Astrocyte (in vitro differentiated cells and primary cell): ENCODE measurements at regions not wholly inside any gene's neighbourhood (a gene's known extent, or its start where the extent isn't known, plus 50 kb on each side); places are given as distances from the start of the nearest gene placed in this dataset.

ENCODE experiments used
- DNase-seq: peaks from one replicate; pipeline ENCODE4 v3.0.0-alpha.2; 2010; ENCODE audit warnings: low read depth
- FAIRE-seq: peaks from 2 replicates; lab custom pipeline; 2011; peaks lifted over from hg19 to GRCh38; lab: Jason Lieb, UNC
- H2AFZ ChIP-seq: 2 replicates; pipeline ENCODE4 v1.6.0; 2012; ENCODE audit warnings: low read depth, low read length, inconsistent platforms
- H3K27ac ChIP-seq: 2 replicates; pipeline ENCODE4 v1.5.1; 2011; ENCODE audit warnings: low read depth, low read length, inconsistent platforms
- H3K27me3 ChIP-seq: 2 replicates; pipeline ENCODE4 v1.6.0; 2011; ENCODE audit warnings: low read length, inconsistent platforms; ENCODE audit not compliant: insufficient read depth
- H3K36me3 ChIP-seq: 2 replicates; pipeline ENCODE4 v1.5.1; 2011; ENCODE audit warnings: low read length, inconsistent platforms; ENCODE audit not compliant: insufficient read depth
- H3K4me1 ChIP-seq: 2 replicates; pipeline ENCODE4 v1.5.1; 2011; ENCODE audit warnings: low read length, inconsistent platforms; ENCODE audit not compliant: insufficient read depth
- H3K4me2 ChIP-seq: 2 replicates; pipeline ENCODE4 v1.6.0; 2012; ENCODE audit warnings: low read length, inconsistent platforms
- H3K4me3 ChIP-seq: 2 replicates; pipeline ENCODE4 v1.5.1; 2011; ENCODE audit warnings: low read depth, mild to moderate bottlenecking, low read length, inconsistent platforms; ENCODE audit not compliant: insufficient read depth
- H3K79me2 ChIP-seq: 2 replicates; pipeline ENCODE4 v1.6.0; 2012; ENCODE audit warnings: mild to moderate bottlenecking, low read length, inconsistent platforms; ENCODE audit not compliant: insufficient read depth
- H3K9ac ChIP-seq: 2 replicates; pipeline ENCODE4 v1.6.0; 2012; ENCODE audit warnings: mild to moderate bottlenecking, low read length, inconsistent platforms
- H3K9me3 ChIP-seq: 2 replicates; pipeline ENCODE4 v1.5.1; 2012; ENCODE audit warnings: low read depth, mild to moderate bottlenecking, low read length, inconsistent platforms; ENCODE audit not compliant: insufficient read depth
- H4K20me1 ChIP-seq: 2 replicates; pipeline ENCODE4 v1.6.0; 2012; ENCODE audit warnings: low read length, inconsistent platforms; ENCODE audit not compliant: insufficient read depth
- H3K27ac Mint-ChIP-seq: one replicate; pipeline ENCODE4 v1.8.0; 2021; ENCODE audit warnings: mild to moderate bottlenecking, mixed read lengths; ENCODE audit not compliant: unreplicated experiment
- H3K27me3 Mint-ChIP-seq: one replicate; pipeline ENCODE4 v1.8.0; 2021; ENCODE audit warnings: low read depth, mixed read lengths; ENCODE audit not compliant: unreplicated experiment
- H3K36me3 Mint-ChIP-seq: one replicate; pipeline ENCODE4 v1.8.0; 2021; ENCODE audit warnings: low read depth, mixed read lengths; ENCODE audit not compliant: unreplicated experiment
- H3K4me1 Mint-ChIP-seq: one replicate; pipeline ENCODE4 v1.8.0; 2021; ENCODE audit warnings: low read depth, mixed read lengths; ENCODE audit not compliant: unreplicated experiment
- H3K4me3 Mint-ChIP-seq: one replicate; pipeline ENCODE4 v1.8.0; 2021; ENCODE audit warnings: mild to moderate bottlenecking, moderate library complexity, mixed read lengths; ENCODE audit not compliant: unreplicated experiment
- H3K9me3 Mint-ChIP-seq: one replicate; pipeline ENCODE4 v1.8.0; 2021; ENCODE audit warnings: mild to moderate bottlenecking, mixed read lengths; ENCODE audit not compliant: unreplicated experiment
- EZH2 ChIP-seq: IDR thresholded peaks from 2 replicates; pipeline ENCODE4 v1.6.1; 2012; ENCODE audit warnings: mild to moderate bottlenecking, low read length, inconsistent platforms; ENCODE audit not compliant: insufficient read depth
- TF ChIP-seq, protein P1 (sequence below): IDR thresholded peaks from 2 replicates; pipeline ENCODE4 v1.5.1; 2011; ENCODE audit warnings: low read depth, mild to moderate bottlenecking, inconsistent platforms, low read length, moderate library complexity; ENCODE audit not compliant: insufficient read depth

DNA sequence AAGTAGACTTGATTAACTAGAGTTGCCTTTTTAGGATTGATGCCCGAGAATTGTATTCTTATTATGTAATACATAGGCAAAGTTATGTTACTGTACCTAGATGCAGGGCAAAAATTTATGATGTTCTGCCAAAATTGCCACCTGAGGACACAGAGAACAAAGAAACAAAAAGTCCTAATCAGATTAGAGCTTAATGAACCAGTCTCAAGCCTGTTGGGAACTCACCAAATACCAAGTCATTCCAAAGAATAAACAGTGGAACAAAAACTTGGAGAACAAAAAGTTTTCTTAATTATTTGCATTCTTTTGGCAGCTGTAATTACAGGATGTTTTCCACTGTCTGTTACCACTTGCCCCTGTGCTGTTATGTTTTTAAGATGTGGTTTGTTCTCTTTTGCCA lies 154.7 kb upstream of the SGK1 start:
- Histone ChIP-seq H4K20me1 (no peaks in the 10 kb centered on the region), H3K9ac (no peak overlapping the region), H3K4me1 (peaks cover 3% of the 10 kb centered on the region), H3K79me2 (no peaks in the 10 kb centered on the region), H3K27me3 (no peaks in the 10 kb centered on the region), H3K9me3 (no peaks in the 10 kb centered on the region), H3K36me3 (no peaks in the 10 kb centered on the region), H3K27ac (no peak overlapping the region), H3K4me3 (no peak overlapping the region), H3K4me2 (no peak overlapping the region), H2AFZ (no peak overlapping the region)
- TF ChIP-seq, protein P1, sequence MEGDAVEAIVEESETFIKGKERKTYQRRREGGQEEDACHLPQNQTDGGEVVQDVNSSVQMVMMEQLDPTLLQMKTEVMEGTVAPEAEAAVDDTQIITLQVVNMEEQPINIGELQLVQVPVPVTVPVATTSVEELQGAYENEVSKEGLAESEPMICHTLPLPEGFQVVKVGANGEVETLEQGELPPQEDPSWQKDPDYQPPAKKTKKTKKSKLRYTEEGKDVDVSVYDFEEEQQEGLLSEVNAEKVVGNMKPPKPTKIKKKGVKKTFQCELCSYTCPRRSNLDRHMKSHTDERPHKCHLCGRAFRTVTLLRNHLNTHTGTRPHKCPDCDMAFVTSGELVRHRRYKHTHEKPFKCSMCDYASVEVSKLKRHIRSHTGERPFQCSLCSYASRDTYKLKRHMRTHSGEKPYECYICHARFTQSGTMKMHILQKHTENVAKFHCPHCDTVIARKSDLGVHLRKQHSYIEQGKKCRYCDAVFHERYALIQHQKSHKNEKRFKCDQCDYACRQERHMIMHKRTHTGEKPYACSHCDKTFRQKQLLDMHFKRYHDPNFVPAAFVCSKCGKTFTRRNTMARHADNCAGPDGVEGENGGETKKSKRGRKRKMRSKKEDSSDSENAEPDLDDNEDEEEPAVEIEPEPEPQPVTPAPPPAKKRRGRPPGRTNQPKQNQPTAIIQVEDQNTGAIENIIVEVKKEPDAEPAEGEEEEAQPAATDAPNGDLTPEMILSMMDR, result no peak
- no peak for TF ChIP-seq EZH2
- no peak overlapping the region for H3K4me3 Mint-ChIP-seq
- no peak overlapping the region for H3K27ac Mint-ChIP-seq
- DNase-seq (no peak), FAIRE-seq (no peak)
- H3K36me3 Mint-ChIP-seq, result no peaks in the 10 kb centered on the region
- peaks cover 8% of the 10 kb centered on the region for H3K4me1 Mint-ChIP-seq
- H3K27me3 Mint-ChIP-seq, result no peaks in the 10 kb centered on the region
- H3K9me3 Mint-ChIP-seq, result no peaks in the 10 kb centered on the region

DNA sequence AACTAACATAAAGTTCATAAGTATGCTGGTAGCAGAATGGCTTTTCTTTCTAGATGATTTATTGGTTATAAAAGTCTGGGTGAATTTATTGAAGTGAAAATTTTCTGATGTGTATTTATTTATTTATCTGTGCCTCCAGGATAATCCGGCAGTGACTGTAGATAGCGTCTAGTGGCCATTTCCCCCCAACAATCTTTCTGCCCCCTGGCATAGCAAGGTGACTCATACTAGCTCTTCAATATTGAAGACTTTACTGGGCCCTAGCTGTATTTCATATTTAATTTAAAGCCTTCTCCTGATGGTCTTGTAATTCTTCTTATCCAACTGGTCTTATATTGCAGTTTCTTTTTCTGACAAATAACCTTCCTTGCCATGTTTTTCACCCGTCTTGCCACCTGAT lies 154.1 kb upstream of the SGK1 start:
- Histone ChIP-seq H3K4me1 (peaks cover 6% of the 10 kb centered on the region), H2AFZ (no peak overlapping the region), H3K27ac (no peak overlapping the region), H3K4me3 (no peak overlapping the region), H3K27me3 (no peaks in the 10 kb centered on the region), H3K9me3 (no peaks in the 10 kb centered on the region), H3K4me2 (no peak overlapping the region), H3K9ac (no peak overlapping the region), H4K20me1 (no peaks in the 10 kb centered on the region), H3K79me2 (no peaks in the 10 kb centered on the region), H3K36me3 (no peaks in the 10 kb centered on the region)
- TF ChIP-seq, protein P1, result no peak
- no peak for TF ChIP-seq EZH2
- DNase-seq (no peak), FAIRE-seq (no peak)
- Mint-ChIP-seq H3K27me3 (no peaks in the 10 kb centered on the region), H3K4me3 (no peak overlapping the region), H3K27ac (no peak overlapping the region), H3K36me3 (no peaks in the 10 kb centered on the region), H3K9me3 (no peaks in the 10 kb centered on the region), H3K4me1 (peaks cover 11% of the 10 kb centered on the region)

DNA sequence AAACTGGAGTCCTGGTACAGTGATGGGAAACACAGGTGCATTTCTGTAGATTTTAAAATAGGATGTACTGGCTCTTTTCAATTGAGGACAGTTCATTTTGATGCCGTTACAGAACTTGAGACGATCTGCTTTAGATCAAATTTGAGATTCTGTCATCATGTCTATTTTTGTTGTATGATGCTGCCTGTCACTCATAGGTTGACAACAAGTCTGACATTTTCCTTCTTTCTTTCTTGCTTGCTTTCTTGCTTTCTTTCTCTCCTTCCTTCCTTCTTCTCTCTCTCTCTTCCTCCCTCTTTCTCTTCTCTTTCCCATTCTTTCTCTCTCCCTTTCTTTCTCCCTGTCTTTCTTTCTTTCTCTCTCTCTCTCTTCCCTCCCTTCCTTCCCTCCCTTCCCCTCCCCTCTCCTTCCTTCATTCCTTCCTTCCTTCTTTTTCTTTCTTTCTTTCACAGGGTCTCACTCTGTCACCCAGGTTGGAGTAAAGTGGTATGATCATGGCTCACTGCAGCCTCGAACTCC lies 152.6 kb upstream of the SGK1 start:
- Mint-ChIP-seq H3K4me1 (peaks cover 25% of the 10 kb centered on the region), H3K27ac (no peak overlapping the region), H3K36me3 (no peaks in the 10 kb centered on the region), H3K27me3 (no peaks in the 10 kb centered on the region), H3K9me3 (no peaks in the 10 kb centered on the region), H3K4me3 (no peak overlapping the region)
- Histone ChIP-seq H2AFZ (no peak overlapping the region), H3K4me1 (peaks cover 12% of the 10 kb centered on the region), H3K27ac (no peak overlapping the region), H3K4me3 (no peak overlapping the region), H3K9me3 (no peaks in the 10 kb centered on the region), H3K36me3 (no peaks in the 10 kb centered on the region), H3K27me3 (no peaks in the 10 kb centered on the region), H3K4me2 (no peak overlapping the region), H3K9ac (no peak overlapping the region), H4K20me1 (no peaks in the 10 kb centered on the region), H3K79me2 (no peaks in the 10 kb centered on the region)
- no peak for DNase-seq
- TF ChIP-seq, protein P1, result no peak
- TF ChIP-seq EZH2, result no peak
- FAIRE-seq, result no peak
